LNCAP (cell line): ENCODE measurements at regions not wholly inside any gene's neighbourhood (a gene's known extent, or its start where the extent isn't known, plus 50 kb on each side); places are given as distances from the start of the nearest gene placed in this dataset.

Experiments
- TF ChIP-seq, protein P1 (sequence below): fragments of 450-650 bp; IDR thresholded peaks from 2 replicates; pipeline ENCODE4 v1.5.1; 2017; ENCODE audit warnings: mild to moderate bottlenecking

DNA sequence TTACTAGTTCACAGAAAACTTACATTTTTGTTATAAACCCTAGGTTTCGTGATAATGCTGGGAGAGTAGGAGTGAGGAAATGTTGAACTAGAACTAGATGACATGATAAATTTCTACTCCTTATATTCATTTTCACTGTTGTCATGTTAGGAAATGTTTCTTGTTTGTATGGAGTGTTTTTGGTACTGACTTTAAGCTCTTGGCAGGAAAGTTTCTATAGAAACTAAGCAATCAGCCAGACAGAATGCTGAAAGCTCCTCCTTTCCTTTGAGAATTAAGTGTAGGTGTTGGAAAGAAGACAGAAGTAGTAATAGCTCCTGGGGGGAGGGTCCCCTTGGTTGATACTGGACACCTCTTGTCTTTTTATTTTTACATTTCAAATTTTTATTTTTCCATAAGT is 309.8 kb downstream of the MAP2K4 start:
- TF ChIP-seq, protein P1, sequence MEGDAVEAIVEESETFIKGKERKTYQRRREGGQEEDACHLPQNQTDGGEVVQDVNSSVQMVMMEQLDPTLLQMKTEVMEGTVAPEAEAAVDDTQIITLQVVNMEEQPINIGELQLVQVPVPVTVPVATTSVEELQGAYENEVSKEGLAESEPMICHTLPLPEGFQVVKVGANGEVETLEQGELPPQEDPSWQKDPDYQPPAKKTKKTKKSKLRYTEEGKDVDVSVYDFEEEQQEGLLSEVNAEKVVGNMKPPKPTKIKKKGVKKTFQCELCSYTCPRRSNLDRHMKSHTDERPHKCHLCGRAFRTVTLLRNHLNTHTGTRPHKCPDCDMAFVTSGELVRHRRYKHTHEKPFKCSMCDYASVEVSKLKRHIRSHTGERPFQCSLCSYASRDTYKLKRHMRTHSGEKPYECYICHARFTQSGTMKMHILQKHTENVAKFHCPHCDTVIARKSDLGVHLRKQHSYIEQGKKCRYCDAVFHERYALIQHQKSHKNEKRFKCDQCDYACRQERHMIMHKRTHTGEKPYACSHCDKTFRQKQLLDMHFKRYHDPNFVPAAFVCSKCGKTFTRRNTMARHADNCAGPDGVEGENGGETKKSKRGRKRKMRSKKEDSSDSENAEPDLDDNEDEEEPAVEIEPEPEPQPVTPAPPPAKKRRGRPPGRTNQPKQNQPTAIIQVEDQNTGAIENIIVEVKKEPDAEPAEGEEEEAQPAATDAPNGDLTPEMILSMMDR, result no peak

- TF ChIP-seq, protein P1, result no peak
Observed at GRCh38 chr17:12341328-12341727, 320.7 kb downstream of the MAP2K4 start.

DNA sequence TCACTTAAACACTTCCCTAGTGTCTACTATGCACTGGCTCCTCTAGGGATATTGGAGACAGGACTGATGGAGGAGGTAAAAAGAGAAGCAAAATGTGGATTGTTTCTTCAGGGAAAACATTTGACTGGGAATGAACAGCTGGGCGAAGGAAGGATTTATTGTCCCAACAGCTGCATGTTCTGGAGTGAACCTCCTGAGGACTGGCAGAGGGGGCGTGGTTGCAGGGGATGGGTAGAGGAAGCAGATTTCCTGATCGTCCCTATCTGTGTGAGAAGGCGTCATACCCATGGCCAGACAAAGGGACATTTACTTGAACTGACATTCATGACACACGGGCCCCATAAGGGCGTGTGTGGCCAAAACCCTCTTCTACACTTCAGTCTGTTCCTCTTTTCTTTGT is 321.5 kb downstream of the MAP2K4 start:
- TF ChIP-seq, protein P1, result no peak

- TF ChIP-seq, protein P1, result peak; percentile 78
Observed at GRCh38 chr17:12342609-12343435, 322.1 kb downstream of the MAP2K4 start.

DNA sequence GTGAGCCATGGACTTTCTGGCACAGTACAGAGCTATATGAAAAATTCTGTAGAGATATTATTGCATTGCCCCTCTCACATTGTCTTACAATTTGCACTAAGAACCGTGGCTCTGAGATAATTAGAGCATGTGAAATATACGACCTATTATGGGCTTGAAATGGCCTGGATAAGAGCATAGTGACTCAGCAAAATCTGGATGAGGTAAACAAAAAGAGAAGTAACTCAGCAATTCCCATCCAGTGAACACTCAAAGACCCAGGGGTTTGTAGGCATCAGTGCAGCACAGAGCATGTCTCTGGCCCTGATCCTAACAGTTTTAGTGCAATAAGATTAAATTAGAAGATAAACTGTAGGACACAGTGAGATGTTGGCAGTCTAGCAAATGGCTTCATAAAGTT is 317.2 kb upstream of the MYOCD start:
- TF ChIP-seq, protein P1, result no peak

- TF ChIP-seq, protein P1, result no peak
Observed at GRCh38 chr17:12349297-12349696, 316.4 kb upstream of the MYOCD start.

DNA sequence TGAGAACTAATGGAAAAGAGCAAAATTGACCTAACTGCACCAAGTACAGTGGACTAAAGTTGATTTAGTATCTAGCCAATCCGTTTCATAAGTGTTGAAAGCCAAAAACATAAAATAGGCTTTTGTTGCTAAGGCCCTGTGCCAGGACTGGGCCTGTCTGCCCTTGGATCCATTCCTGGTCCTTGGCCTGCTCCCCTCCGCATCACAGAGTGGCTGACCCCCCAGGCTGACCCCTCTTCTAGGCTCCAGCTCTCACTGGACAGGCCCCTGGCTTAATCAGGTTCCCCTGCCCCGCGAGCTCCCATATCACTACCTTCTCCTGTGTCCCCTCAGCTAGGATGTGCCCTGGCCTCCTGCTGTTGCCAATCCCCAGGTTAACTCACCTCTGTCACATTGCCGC is 313.6 kb upstream of the MYOCD start:
- TF ChIP-seq, protein P1, result no peak
